LNCaP clone FGC (cell line): ENCODE measurements at regions not wholly inside any gene's neighbourhood (a gene's known extent, or its start where the extent isn't known, plus 50 kb on each side); places are given as distances from the start of the nearest gene placed in this dataset.

ENCODE experiments used
- DNase-seq: peaks from one replicate; pipeline ENCODE4 v3.0.0-alpha.2; 2011; ENCODE audit warnings: low read depth
- H3K4me3 ChIP-seq: 2 replicates; pipeline ENCODE4 v1.5.1; 2011; ENCODE audit warnings: mild to moderate bottlenecking, low read depth, low read length, control low read depth
- CTCF ChIP-seq: IDR thresholded peaks from 2 replicates; pipeline ENCODE4 v1.5.1; 2012; ENCODE audit warnings: mild to moderate bottlenecking; ENCODE audit not compliant: control insufficient read depth, insufficient read depth; ENCODE audit errors: extremely low read depth

DNA sequence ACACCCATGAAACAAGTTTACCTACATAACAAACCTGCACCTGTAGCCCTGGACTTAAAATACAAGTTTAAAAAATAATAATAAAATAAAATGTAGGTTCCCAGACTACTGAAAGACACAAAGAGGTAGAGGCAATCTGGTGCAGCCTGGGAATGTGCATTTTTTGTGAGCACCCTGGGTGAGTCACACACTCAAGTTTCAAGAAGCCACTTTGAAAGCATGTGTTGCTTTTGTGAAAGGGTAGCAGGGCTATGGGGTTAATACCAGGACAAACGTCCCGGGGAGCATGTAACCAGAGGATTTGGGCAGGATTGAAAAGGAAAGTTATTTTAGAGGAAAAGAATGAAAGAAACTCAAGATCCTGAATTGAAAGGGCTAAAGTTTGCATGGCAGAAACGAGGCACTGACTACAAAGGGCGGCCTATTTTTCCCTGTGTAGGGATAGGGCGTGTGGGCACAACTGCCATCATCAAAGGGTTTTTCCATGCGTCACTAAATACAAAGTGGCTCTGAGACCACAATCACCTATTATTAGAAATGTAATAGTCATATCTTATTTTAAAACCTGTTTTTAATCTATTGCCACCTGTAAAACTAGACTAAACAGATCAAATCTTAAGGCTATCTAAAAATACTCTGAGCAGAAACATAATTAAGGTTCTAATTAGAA lies 314.9 kb downstream of the COG6 start:
- no peak overlapping the region for H3K4me3 ChIP-seq
- TF ChIP-seq CTCF, result no peak
- DNase-seq, result no peak

- no peak overlapping the region for H3K4me3 ChIP-seq
- DNase-seq, result no peak
- TF ChIP-seq CTCF, result no peak
These were observed 316.1 kb downstream of the COG6 start for GRCh38 chr13:39971526-39971925.

GRCh38 chr13:39976481-39976880 lies 321.0 kb downstream of the COG6 start:
- no peak overlapping the region for H3K4me3 ChIP-seq
- TF ChIP-seq CTCF, result no peak
- no peak for DNase-seq

GRCh38 chr13:39981056-39981455 lies 325.6 kb downstream of the COG6 start:
- no peak for TF ChIP-seq CTCF
- no peak for DNase-seq
- H3K4me3 ChIP-seq, result no peak overlapping the region

DNA sequence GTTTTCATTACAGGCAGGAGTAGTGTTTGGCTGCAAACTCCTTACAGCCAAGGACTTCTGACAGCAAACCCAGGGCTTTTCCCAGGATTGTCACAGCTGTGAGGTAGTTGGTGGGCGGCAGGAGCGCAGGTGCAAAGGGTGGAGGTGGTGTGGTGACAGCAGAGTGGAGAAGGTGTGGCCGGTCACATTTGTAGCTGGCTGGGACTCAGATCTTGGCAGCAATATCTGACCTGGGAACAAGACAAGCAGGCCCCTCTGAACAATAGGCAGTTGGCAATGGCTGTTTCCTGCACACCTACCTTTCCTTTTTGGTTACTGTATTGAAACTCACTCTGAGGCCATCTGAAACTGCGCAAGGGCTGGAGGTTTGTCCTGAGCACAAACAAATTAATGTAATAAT lies 327.3 kb downstream of the COG6 start:
- TF ChIP-seq CTCF, result no peak
- no peak for DNase-seq
- H3K4me3 ChIP-seq, result no peak overlapping the region

GRCh38 chr13:39985071-39985470 lies 329.6 kb downstream of the COG6 start:
- H3K4me3 ChIP-seq, result no peak overlapping the region
- DNase-seq, result no peak
- TF ChIP-seq CTCF, result no peak

GRCh38 chr13:39988351-39988750 lies 332.9 kb downstream of the COG6 start:
- DNase-seq, result no peak
- no peak overlapping the region for H3K4me3 ChIP-seq
- no peak for TF ChIP-seq CTCF
